Ovary (tissue), 3 donors: ENCODE measurements at regions not wholly inside any gene's neighbourhood (a gene's known extent, or its start where the extent isn't known, plus 50 kb on each side); places are given as distances from the start of the nearest gene placed in this dataset.

Experiments
- CTCF ChIP-seq, 3 donors: fragments of 450-650 bp in 2 of 3; fragments of 200-600 bp in 1 of 3; IDR thresholded peaks; one replicate each; pipeline versions ENCODE4 v1.5.1 to v1.8.0; 2016 to 2022; ENCODE audit warnings: antibody characterized with exemption in 3 of 3, mild to moderate bottlenecking in 1 of 3
- EP300 ChIP-seq: sonication (generic); formaldehyde crosslinking; IDR thresholded peaks from one replicate; pipeline ENCODE4 v1.6.1; 2017; ENCODE audit warnings: antibody characterized with exemption
- POLR2A ChIP-seq: fragments of 450-650 bp; IDR thresholded peaks from one replicate; pipeline ENCODE4 v1.6.1; 2017; ENCODE audit warnings: antibody characterized with exemption, mild to moderate bottlenecking, moderate library complexity
- donor health status: DM: no; HTN: no; CAD: no.

DNA sequence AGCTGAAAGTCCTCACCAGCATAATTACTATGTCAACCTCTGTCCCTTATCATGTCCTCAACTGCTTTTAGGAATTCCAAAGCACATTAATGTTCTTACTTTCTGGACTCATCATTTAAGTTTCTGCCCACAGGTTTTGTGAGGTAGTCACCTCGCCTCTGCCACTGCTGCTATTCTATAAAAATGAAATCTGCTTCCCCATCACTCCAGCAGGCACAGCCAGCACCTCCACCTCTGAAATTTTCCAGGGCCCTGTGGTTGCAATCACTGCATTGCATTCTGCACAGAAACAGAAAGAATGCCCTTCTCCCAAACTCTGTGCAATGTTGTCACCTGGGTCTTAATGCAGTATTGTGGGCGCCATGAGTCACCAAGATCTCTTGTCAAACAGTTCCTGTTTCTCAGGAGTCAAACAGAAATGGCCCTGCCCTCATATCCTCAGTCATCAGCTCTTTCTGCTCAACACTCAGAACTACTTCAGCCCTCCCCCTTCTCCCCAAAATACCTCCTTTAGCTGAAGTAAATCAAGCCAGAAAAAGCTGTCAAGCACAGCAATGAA lies 529.2 kb upstream of the NBEA start:
- no peak for TF ChIP-seq CTCF (IDR thresholded peaks at IDR 0.05)
- no peak for TF ChIP-seq POLR2A
- no peak for TF ChIP-seq EP300
